Mucosa of rectum (tissue), 2 donors: ENCODE measurements at regions not wholly inside any gene's neighbourhood (a gene's known extent, or its start where the extent isn't known, plus 50 kb on each side); places are given as distances from the start of the nearest gene placed in this dataset.

Experiments
- H3K27ac ChIP-seq, 2 donors: one replicate each; pipeline ENCODE4 v1.7.0; 2013; ENCODE audit warnings: inconsistent platforms in 2 of 2, low read depth in 2 of 2, low read length in 2 of 2
- H3K27me3 ChIP-seq, 2 donors: one replicate each; pipeline ENCODE4 v1.7.0; 2013; ENCODE audit warnings: low read length in 2 of 2; ENCODE audit not compliant: control insufficient read depth in 2 of 2, insufficient read depth in 2 of 2
- H3K36me3 ChIP-seq, 2 donors: one replicate each; pipeline ENCODE4 v1.7.0; 2013; ENCODE audit warnings: low read length in 2 of 2; ENCODE audit not compliant: control insufficient read depth in 2 of 2, insufficient read depth in 2 of 2
- H3K4me1 ChIP-seq, 2 donors: one replicate each; pipeline ENCODE4 v1.7.0; 2013; ENCODE audit warnings: low read length in 2 of 2, mild to moderate bottlenecking in 1 of 2; ENCODE audit not compliant: control insufficient read depth in 2 of 2, insufficient read depth in 2 of 2
- H3K4me3 ChIP-seq, 2 donors: one replicate each; pipeline ENCODE4 v1.7.0; 2013; ENCODE audit warnings: low read length in 2 of 2
- H3K9ac ChIP-seq, 2 donors: one replicate each; pipeline ENCODE4 v1.7.0; 2013; ENCODE audit warnings: low read length in 2 of 2, low read depth in 1 of 2, mild to moderate bottlenecking in 1 of 2
- H3K9me3 ChIP-seq, 2 donors: one replicate each; pipeline ENCODE4 v1.7.0; 2013; ENCODE audit warnings: low read length in 2 of 2; ENCODE audit not compliant: control insufficient read depth in 2 of 2
- donor health status: healthy.
- donor health status: Normal muscosa, but diverticular disease.

DNA sequence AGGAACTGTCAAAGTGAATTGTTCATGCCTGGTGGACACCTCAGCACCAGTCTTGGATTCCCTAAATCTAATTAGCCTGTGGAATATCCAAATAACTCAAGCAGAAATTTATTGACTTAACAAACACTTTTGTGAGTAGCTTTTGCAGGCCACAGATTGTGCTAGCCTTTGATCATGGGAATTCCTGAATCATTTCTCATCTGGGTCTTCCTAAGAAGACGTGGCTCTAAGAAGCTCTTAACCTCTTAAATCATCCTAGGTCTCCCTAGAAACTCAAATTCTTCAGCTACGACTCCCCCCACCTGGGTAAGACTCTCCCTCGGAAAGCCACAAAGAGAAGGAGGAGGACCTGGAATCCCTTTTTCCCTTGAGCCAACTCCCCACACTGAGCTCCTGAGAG is 53.8 kb upstream of the PSEN2 start:
- Histone ChIP-seq H3K4me1 (peaks cover 9 to 16% of the 10 kb centered on the region in 2 donors), H3K36me3 (no peaks in the 10 kb centered on the region), H3K9me3 (no peaks in the 10 kb centered on the region), H3K4me3 (no peak overlapping the region), H3K27me3 (no peaks in the 10 kb centered on the region), H3K9ac (no peak overlapping the region), H3K27ac (no peak overlapping the region)

DNA sequence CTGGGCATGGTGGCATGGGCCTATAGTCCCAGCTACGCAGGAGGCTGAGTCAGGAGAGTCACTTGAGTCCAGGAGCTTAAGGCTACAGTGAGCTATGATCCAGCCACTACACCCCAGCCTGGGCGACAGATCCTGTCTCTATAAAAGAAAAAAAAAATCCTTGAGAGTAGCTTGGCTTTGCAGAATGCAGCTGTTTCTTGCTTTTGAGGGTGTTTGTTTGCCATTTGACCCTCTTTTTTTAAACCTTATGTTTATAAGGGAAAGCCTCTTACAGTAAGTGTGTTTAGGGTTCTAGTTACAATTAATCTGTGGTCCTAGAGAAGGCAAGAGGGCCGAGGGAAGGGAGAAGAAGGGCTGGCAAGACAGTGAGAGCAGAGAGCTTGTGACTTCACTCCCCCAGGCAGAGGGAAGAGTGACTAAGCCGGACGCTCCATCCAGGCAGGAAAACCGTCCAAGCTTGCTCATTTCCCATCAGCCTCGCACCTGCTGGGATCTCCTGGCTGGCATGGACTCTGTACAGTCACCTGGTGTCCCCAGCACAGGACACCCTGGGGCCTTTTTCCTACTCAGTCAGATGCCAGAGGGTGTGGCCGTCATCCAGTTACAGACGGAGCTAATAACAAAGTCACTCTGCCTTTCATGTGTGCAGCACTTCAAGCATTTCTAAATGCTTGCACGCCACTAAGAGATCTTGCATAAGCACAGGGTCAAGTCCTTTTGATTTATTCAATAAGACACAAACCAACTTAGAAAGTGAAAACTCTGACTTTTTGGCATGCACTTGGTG is 55.5 kb upstream of the PSEN2 start:
- no peaks in the 10 kb centered on the region for H3K27me3 ChIP-seq
- H3K4me1 ChIP-seq: peaks cover 9 to 16% of the 10 kb centered on the region in 2 donors
- H3K4me3 ChIP-seq: no peak overlapping the region
- H3K9me3 ChIP-seq: no peaks in the 10 kb centered on the region
- H3K36me3 ChIP-seq: no peaks in the 10 kb centered on the region
- no peak overlapping the region for H3K9ac ChIP-seq
- peak overlapping the region; percentile 54 to 69 for H3K27ac ChIP-seq

DNA sequence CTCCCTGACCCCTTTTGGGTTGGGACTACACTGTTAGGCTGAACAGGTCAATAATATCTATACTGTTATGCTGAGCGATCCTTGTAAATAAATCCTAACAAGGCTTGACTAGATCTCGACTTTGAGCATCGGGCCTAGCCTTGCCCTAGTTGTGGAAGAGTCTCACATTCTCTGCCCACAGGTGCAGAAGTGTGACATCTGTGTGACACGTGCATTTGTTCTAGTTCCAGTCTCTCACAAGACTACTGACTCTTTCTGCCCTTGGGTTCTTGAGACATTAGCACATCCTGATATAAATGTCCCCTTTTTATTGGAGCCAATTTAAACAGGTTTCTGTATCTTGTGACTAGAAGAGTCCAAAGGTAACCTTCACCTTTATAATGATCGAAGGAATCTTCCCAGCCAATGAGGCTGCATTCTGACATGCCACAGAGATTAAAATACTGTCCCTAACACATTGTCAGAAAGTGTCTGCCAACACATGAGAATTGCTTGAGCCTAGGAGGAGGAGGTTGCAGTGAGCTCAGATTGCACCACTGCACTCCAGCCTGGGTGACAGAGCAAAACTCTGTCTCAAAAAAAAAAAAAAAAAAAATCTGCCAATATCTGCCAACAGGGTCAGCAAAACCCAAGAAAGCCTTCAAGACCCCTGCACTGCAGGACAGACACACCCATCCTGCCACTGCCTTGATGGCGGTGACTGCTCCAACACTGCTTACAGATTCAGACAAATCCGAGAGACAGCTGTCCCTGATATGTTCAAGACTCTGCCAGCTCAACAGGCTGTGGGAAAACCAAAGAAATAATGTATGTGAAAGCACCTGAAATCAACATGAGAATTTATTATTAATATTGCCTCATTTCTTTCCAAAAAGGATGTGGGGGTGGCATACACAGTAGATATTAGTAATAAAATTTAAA is 56.5 kb upstream of the PSEN2 start:
- no peak overlapping the region for H3K9ac ChIP-seq

DNA sequence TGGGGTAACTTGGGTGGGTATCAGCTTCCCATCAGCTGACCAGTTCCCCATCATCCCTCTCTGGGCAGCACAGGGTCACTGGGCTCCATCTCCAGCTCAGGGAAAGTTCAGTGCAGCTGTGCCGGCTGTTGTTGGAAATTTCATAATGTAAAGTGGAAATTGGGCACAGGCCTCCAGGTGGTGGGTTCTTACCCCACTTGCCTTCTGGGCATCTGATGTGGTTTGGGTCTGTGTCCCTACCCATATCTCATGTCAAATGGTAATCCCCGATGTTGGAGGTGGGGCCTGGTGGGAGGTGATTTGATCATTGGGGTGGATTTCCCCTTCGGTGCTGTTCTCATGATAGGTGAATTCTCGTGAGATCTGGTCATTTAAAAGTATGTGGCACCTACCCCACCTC is 59.7 kb upstream of the PSEN2 start:
- Histone ChIP-seq H3K27ac (no peak overlapping the region), H3K27me3 (peaks cover 0 to 3% of the 10 kb centered on the region in 2 donors), H3K4me1 (peaks cover 9 to 16% of the 10 kb centered on the region in 2 donors), H3K9me3 (no peaks in the 10 kb centered on the region), H3K36me3 (no peaks in the 10 kb centered on the region), H3K4me3 (no peak overlapping the region), H3K9ac (no peak overlapping the region)

More for the DNA sequence above, 56.5 kb upstream of the PSEN2 start:
- H3K4me3 ChIP-seq: no peak overlapping the region
- no peak overlapping the region for H3K27ac ChIP-seq
- no peaks in the 10 kb centered on the region for H3K9me3 ChIP-seq
- no peaks in the 10 kb centered on the region for H3K27me3 ChIP-seq
- H3K4me1 ChIP-seq: peaks cover 9 to 16% of the 10 kb centered on the region in 2 donors
- no peaks in the 10 kb centered on the region for H3K36me3 ChIP-seq

DNA sequence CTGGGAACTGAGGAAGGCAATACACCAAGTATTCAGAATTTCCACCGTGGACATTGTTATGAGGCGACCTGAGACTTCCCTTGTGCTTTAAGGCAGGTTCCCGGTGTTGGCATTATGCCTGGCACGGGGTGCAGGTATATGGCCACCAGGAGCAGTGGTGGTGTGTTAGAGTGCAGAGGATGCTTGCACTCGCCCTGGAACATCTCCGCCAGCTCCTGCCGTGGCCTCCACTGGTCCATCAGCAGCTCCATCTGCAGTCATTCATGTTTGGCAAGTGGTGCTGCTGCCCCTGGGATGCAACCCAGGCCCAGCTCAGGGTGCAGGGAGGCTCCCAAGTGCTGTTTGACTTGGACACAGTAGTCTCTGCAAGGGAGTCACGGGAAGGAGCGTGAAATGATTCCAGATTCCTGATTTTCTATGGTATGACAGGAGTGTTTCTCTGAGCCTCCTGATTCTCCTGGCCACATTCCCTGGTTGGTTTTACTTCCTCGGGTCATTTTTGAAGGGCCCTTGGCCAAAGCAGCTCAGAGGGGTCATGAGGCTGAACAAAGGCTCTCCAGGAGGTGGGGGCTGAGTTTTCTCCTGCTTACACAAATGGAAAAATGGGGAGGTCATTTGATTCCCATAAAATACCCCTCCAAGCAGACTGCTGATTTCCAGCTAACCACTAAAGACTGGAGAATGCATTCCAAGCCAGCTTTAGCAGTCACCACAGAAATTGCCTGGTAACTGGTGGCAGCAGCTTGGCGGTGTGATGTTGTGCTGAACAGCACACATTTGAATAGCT is 60.4 kb upstream of the PSEN2 start:
- Histone ChIP-seq H3K27me3 (peaks cover 0 to 3% of the 10 kb centered on the region in 2 donors), H3K4me1 (peaks cover 3 to 11% of the 10 kb centered on the region in 2 donors), H3K4me3 (no peak overlapping the region), H3K27ac (no peak overlapping the region), H3K9me3 (no peaks in the 10 kb centered on the region), H3K36me3 (no peaks in the 10 kb centered on the region), H3K9ac (no peak overlapping the region)

DNA sequence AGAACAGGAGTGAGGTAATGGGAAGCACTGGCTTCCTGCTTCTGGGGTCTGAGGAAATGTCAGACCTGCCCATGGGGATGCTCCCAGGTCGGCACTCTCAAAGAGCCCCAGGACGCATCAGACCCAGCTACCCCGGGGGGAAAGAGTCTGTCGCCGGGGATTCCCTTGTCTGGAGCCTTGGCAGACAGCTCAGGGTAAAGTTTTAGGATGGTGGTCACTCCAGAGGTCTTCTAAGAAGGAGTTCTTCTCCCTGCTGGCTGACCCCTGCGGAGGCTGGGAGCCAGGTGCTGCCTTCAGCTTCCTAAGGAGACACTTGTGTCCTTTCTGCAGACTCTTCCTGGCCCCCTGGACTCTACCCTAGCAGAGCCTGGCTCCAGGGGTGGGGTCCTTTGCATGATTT is 61.9 kb upstream of the PSEN2 start:
- no peaks in the 10 kb centered on the region for H3K4me1 ChIP-seq
- H3K4me3 ChIP-seq: no peak overlapping the region
- H3K9ac ChIP-seq: no peak overlapping the region
- H3K36me3 ChIP-seq: no peaks in the 10 kb centered on the region
- no peaks in the 10 kb centered on the region for H3K9me3 ChIP-seq
- H3K27me3 ChIP-seq: peaks cover 0 to 3% of the 10 kb centered on the region in 2 donors
- H3K27ac ChIP-seq: no peak overlapping the region

DNA sequence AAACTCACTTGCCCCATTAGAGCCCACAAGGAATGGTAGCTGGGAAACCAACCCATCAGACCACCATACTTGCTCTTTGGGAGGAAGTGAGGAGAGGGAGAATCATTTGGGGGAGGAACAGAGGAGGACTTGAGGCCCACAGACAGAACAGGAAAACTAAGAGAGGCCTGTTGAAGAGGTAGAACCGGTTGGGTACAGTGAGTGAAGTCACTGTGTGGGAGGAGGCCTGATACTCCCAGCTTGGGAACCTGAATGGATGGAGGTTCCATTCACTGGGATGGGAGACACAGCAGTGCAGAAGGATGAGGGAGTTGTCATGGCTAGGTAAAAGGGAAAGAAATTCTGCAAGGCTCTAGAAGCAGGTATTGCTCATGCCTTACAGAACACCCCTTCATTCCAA is 63.4 kb upstream of the PSEN2 start:
- Histone ChIP-seq H3K9ac (no peak overlapping the region), H3K27ac (no peak overlapping the region), H3K4me1 (no peaks in the 10 kb centered on the region), H3K4me3 (no peak overlapping the region), H3K27me3 (peaks cover 0 to 3% of the 10 kb centered on the region in 2 donors), H3K36me3 (no peaks in the 10 kb centered on the region), H3K9me3 (no peaks in the 10 kb centered on the region)

DNA sequence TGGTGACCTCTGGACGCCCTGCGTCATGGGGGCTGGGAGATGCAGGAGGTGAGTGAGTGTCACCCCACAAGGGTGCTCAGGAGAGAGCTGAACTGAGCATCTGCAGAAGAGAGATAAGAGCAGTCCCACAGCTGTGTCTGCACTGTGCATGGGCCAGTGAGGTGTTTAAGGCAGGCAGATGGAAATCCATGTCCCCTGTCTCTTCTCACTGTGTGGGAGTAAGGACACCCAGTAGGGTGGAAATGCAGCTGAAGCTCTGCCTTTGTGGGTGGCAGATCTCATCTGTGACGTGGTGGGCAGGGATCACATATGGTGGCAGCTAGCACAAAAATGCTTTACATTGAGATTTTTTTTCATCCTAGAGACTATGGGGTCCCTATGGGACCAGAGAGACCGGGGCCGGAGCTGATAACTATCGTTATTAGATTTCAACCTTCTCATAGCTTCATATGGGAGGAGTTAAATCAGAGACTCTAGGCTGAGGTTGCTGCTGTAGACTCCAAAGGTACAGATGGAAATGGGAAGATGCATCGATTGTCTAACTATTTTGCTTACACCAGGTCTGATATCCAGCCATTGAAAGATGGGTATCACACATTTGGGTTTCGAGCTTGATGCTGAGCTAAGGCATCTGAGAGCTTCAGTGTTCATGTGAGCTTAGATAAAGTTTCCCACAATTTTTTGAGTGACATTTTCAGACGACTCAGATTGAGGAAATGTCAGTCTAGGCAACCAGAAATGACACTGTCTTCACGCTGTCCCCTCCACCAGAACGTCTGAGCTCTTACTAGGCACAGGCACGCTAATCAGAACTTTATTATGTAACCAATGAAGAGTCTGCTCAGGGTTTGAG is 65.3 kb upstream of the PSEN2 start:
- Histone ChIP-seq H3K36me3 (no peaks in the 10 kb centered on the region), H3K4me1 (no peaks in the 10 kb centered on the region), H3K9ac (no peak overlapping the region), H3K9me3 (no peaks in the 10 kb centered on the region), H3K27me3 (peaks cover 0 to 3% of the 10 kb centered on the region in 2 donors), H3K4me3 (no peak overlapping the region), H3K27ac (no peak overlapping the region)

DNA sequence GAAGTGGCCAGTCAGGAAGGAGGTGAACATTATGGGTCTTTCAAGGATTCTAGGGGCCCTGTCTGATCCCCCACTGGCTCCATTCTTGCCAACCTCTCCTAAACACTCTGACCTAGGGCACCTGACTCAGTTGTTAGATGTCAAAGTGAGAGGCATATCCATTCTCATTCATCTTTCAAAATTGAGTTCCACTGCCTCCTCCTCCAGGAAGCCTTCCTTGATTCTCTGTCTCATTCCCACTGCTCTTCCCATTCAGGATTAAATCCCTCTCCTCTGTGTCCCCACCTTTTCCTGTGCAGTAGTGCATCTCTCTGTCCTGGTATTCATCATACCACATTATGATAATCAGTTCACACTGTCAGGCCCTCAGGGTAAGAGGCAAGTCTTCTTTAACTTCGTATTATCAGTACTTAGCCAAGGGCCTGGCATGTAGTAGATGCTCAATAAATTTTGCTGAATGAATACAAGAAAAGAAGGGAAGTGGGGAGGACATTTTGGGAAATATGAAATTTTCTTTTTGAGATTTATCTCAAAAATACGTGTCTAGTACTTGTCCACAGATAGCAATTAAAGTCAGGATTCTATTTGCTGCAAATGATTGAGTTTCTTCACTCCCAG is 61.8 kb upstream of the ITPKB start:
- Histone ChIP-seq H3K9me3 (no peaks in the 10 kb centered on the region), H3K9ac (no peak overlapping the region), H3K36me3 (no peaks in the 10 kb centered on the region), H3K27me3 (no peaks in the 10 kb centered on the region), H3K4me3 (no peak overlapping the region), H3K4me1 (no peaks in the 10 kb centered on the region), H3K27ac (no peak overlapping the region)
